NT2/D1 (cell line): ENCODE measurements at regions not wholly inside any gene's neighbourhood (a gene's known extent, or its start where the extent isn't known, plus 50 kb on each side); places are given as distances from the start of the nearest gene placed in this dataset.

Experiments
- SUZ12 ChIP-seq: IDR thresholded peaks from 2 replicates; pipeline ENCODE4 v1.6.1; 2011; ENCODE audit not compliant: insufficient read length, insufficient read depth; ENCODE audit errors: extremely low read depth
- YY1 ChIP-seq: IDR thresholded peaks from 2 replicates; pipeline ENCODE4 v1.6.1; 2011; ENCODE audit not compliant: insufficient read length, insufficient read depth
- ZNF274 ChIP-seq: IDR thresholded peaks from 2 replicates; pipeline ENCODE4 v1.6.1; 2011; ENCODE audit warnings: mild to moderate bottlenecking, low read depth, low read length

GRCh38 chr9:4922730-4923129, 62.3 kb upstream of the JAK2 start:
- TF ChIP-seq YY1, result no peak
- TF ChIP-seq ZNF274, result no peak
- TF ChIP-seq SUZ12, result no peak
